SKM-1 (cell line): ENCODE measurements at regions not wholly inside any gene's neighbourhood (a gene's known extent, or its start where the extent isn't known, plus 50 kb on each side); places are given as distances from the start of the nearest gene placed in this dataset.

ENCODE experiments used
- DNase-seq: peaks from one replicate; lab custom pipeline; 2025; ENCODE audit not compliant: unreplicated experiment; lab: John Stamatoyannopoulos, UW

DNA sequence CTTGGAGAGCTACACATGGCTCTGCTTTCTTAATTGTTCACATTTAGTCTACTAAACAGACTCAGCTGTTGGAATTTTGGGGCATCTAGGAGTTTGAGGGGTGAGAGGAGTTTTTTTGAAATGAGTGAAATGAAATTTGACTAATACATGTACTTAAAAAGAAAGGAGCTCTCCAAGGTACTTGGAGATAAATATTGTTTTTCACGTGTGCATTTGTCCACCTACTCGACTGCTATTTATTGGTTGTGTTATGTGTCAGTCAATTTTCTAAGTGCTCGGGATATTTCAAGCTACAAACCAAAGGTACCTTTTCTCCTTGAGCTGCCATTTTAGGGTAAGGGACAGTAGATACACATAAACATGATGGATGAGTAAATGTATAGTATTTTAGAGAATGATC lies 697.0 kb downstream of the LIG4 start:
- no peak for DNase-seq

DNA sequence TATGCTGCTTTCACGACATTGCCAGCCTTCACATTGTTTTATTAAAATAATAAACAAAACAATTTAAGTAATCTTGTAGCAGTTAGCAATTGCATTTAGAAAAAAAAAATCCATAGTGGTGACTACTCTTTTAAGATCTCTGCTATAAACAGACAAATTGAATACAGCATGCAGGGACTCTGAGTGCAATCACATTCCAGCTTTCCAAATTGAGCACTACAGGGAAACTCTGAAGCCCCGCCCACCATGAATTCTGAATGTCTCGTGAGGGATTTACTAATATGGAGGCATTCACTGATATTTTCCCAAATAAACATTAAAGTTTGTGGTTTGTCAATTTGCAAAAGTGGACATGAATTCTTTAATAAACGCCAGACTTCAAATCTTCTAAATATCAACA lies 698.8 kb downstream of the LIG4 start:
- no peak for DNase-seq

DNA sequence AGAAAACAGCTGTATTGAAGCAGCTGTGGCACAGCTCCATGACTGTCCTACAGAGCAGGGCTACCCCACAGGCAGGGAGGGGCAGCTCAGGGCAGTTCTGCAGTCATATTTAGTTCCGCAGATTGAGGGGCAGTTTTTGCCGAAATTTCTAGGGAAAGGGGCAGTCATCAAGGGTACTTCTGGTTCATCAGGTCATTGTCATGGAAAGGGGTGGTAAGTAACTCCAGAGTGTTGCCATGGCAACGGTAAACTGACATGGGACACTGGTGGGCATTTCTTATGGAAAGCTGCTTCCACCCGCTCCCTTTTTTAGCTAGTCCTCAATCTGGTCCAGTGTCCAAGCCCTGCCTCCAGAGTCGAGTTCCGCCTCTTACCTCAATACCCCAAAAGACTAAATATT lies 702.8 kb downstream of the LIG4 start:
- no peak for DNase-seq

- no peak for DNase-seq
Measured at GRCh38 chr13:107497661-107498060, 717.7 kb downstream of the LIG4 start.

- DNase-seq, result no peak
Measured at GRCh38 chr13:107493266-107493665, 722.1 kb downstream of the LIG4 start.

GRCh38 chr13:107482688-107483087 lies 732.6 kb downstream of the LIG4 start:
- no peak for DNase-seq

DNA sequence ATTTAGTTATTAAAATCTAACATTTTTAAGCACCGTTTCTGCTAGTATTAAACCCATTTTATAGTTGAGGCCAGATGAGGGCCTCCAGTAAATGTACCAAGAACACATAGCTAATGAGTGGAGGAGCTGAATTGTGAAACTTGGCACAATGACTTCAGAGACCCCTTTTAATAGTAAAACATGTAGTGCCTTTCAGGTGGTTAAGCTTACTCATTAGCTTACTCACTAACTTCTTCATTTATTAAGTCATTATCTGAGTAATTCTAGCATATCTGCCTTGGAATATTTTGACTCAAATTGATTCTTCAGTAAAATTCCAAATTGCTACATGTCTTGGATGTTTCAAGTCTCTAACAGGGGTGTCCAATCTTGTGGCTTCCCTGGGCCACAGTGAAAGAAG lies 735.2 kb downstream of the LIG4 start:
- DNase-seq, result no peak

GRCh38 chr13:107477772-107478379 lies 737.5 kb downstream of the LIG4 start:
- no peak for DNase-seq

- no peak for DNase-seq
Measured at GRCh38 chr13:107475753-107476453, 739.4 kb downstream of the LIG4 start.

GRCh38 chr13:107473253-107473652 lies 742.1 kb downstream of the LIG4 start:
- no peak for DNase-seq

- no peak for DNase-seq
Measured at GRCh38 chr13:107466326-107467099, 748.8 kb downstream of the LIG4 start.

DNA sequence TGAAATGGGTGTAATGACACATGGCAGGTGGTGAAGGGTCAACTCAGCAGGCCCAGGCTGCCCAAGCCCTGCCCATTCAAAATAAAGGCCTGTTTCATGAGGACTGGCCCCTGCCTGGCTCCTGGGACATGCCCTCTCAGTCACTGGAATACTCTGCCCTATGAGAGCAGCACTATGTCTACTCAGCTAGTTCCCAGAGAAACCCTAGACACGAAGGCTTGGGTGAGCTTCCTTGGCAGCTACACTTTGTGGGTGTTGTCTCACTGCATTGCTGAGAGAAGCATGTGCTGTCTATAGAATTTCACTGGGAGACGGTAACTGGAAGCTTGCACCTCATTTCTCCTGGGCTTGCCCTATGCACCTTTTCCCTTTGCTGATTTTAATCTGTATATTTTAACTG lies 752.8 kb downstream of the LIG4 start:
- no peak for DNase-seq

GRCh38 chr13:107461751-107462150 lies 753.6 kb downstream of the LIG4 start:
- DNase-seq, result no peak

GRCh38 chr13:107459430-107459829 lies 755.9 kb downstream of the LIG4 start:
- no peak for DNase-seq

DNA sequence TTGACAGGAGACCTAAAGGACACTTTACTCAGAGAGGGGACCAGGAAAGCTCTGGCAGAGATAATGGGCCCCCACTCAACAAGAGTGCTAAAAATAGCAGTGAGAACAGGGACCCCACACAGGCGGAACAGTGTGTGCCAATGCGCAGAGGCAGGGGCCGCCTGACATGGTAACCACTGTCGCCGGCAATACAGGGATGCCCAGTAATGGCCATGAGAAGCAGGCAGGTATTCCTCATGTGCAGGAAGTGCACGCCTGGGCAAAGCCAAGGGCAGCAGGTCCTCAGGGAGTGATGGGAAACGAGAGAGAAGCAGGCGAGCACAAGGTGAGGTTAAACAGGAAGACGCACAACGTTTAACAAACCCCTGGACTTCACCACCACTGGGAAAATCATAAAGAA lies 757.1 kb downstream of the LIG4 start:
- DNase-seq, result no peak

DNA sequence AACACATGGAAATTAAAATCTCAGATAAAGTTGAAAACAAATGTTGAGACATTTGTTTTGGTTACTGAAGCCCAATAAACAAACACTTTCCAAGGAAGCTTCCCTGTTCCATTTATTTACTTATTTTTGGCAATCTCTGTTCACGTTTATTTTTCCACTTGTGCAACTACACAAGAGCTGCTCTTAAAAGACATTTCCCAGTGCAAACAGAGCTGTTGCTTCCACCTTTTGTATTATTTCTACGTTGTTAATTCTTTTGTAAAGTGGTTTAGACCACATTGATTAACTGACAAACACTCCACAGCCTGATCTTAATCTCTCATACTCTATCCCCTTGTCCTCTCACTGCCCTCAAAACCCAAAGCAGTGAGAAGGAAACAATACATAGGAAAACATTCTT lies 757.6 kb downstream of the LIG4 start:
- DNase-seq, result no peak

DNA sequence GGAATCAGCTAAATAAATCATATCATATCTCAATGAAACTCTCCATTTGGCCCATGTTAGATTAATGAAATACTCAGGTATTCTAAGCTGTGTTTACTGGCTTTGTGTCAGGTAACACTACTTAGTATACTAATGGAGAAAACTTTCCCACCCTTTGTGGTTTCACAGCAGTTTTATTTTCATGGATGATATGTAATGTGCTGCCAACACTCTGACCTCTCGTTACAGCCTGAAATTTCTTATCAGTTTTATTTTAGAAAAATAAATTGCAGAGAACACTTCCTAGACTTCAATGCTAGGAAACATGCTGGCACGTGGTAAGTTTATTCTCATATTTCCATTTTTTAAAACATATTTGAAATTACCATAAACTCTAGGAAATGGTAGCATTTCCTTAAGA lies 758.9 kb downstream of the LIG4 start:
- DNase-seq, result no peak

DNA sequence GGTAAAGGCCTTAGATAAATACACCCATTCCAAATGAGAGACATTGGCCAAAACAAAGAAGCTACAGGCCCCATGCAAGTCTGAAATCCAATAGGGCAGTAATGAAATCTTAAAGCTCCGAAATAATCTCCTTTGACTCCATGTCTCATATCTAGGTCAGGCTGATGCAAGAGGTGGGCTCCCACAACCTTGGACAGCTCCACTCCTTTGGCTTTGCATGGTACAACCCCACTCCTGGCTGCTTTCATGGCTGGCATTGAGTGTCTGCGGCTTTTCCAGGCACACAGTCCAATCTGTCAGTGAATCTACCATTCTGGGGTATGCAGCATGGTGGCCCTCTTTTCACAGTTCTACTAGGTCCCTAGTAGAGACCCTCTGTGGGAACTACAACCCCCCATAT lies 762.5 kb downstream of the LIG4 start:
- no peak for DNase-seq

DNA sequence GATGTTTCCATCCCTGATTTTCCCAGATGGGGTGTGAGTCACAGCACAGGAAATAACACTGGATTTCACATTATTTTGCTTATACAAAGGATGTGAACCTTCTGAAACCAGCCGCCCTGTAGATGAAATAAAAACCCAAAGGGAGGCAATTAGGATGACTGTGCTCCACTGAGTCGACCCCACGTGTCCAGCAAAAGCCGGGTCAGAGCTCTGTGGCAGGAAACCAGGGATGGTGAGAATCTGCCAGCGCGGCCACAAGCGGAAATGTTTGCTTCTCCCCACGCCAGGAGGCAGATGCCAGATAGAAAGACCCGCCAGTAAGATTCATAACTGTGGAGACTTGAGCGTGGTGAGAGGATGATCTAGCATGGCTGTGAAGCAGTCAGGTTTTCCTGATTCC lies 764.4 kb downstream of the LIG4 start:
- DNase-seq, result no peak

DNA sequence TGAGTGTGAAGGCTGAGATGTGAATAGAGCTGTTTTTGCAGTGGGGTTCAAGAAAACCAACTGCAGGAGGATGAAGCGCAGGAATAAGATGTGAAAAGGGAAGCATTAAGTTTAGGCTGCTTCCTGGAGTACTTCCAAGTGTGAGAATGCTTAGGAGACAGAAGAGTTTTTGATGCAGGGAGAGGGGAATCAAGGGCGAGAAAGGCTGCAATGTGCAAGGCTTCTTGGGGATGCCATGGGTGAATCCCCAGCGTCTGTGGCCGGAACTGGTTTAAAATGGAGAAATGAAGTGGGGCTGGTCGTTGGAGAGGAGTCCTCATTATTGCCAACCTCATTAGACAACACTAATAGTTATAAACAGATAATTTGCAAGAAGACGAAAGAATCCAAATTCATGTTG lies 764.9 kb downstream of the LIG4 start:
- no peak for DNase-seq

DNA sequence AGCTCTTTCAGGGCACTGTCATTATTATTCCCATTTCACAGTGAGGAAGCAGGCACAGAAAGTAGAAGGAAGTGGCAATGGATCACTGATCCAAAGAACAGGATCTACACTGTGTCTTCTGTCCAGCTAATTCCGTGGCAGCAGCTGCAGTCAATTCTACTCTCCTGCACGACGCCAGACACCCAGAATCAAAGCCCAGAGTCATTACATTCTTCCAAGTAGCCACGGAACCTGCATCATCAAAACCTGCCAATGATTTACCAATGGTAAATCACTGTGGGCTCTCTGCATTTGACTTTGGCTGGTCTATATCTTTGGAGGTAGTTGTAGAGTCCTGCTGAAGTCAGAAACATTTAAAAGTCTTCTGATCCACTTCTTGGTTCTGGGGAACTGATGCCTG lies 767.7 kb downstream of the LIG4 start:
- no peak for DNase-seq

DNA sequence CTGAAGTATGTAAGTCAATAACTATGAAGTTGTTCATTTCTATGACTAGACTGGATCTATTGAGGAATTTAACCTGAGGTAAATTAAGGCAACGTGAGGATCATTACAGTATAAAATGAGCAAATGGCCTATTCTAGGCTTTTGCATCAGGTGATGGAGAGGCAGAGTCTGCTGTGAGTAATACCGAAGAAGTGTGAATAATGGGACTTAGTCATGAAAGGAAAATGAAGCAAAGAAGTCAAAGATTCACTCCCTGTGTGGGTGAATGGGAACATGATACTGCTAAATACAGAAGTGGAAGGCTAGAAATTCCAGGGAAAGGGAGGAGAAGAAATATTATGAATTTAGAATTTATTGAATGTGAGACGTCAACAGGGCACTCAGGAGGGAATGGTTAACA lies 774.1 kb downstream of the LIG4 start:
- no peak for DNase-seq
